OCI-LY1 (cell line): ENCODE measurements at regions not wholly inside any gene's neighbourhood (a gene's known extent, or its start where the extent isn't known, plus 50 kb on each side); places are given as distances from the start of the nearest gene placed in this dataset.

Source experiments
- H2AFZ ChIP-seq: fragments of 200-600 bp; sonication (generic), shearing (Covaris generic); 2 replicates; pipeline ENCODE4 v1.6.0; 2014; ENCODE audit warnings: antibody characterized with exemption, mild to moderate bottlenecking, low read length
- H3F3A ChIP-seq: fragments of 200-600 bp; sonication (generic), shearing (Covaris generic); 2 replicates; pipeline ENCODE4 v1.6.0; 2014; ENCODE audit warnings: mild to moderate bottlenecking, antibody characterized with exemption, low read length, moderate library complexity; ENCODE audit not compliant: insufficient read depth
- H3K27ac ChIP-seq: fragments of 200-600 bp; sonication (generic); 2 replicates; pipeline ENCODE4 v1.5.1; 2014; ENCODE audit warnings: low read length, mixed run types, mild to moderate bottlenecking, low read depth; ENCODE audit not compliant: poor library complexity, severe bottlenecking
- H3K27me3 ChIP-seq: fragments of 200-600 bp; sonication (generic); 2 replicates; pipeline ENCODE4 v1.6.0; 2014; ENCODE audit warnings: antibody characterized with exemption, mild to moderate bottlenecking, low read length, moderate library complexity; ENCODE audit not compliant: insufficient read depth
- H3K36me3 ChIP-seq: fragments of 200-600 bp; sonication (generic); 2 replicates; pipeline ENCODE4 v1.6.1; 2014; ENCODE audit warnings: mild to moderate bottlenecking, antibody characterized with exemption, low read length, moderate library complexity, mixed read lengths; ENCODE audit not compliant: insufficient read depth
- H3K4me1 ChIP-seq: fragments of 200-600 bp; sonication (generic); 2 replicates; pipeline ENCODE4 v1.5.1; 2014; ENCODE audit warnings: mild to moderate bottlenecking, low read length, moderate library complexity; ENCODE audit not compliant: insufficient read depth, severe bottlenecking
- H3K4me2 ChIP-seq: fragments of 200-600 bp; sonication (generic), shearing (Covaris generic); 2 replicates; pipeline ENCODE4 v1.6.1; 2014; ENCODE audit warnings: low read length
- H3K4me3 ChIP-seq: fragments of 200-600 bp; sonication (generic); 2 replicates; pipeline ENCODE4 v1.5.1; 2014; ENCODE audit warnings: low read length, low read depth, mild to moderate bottlenecking, mixed read lengths; ENCODE audit not compliant: poor library complexity, severe bottlenecking
- H3K79me2 ChIP-seq: fragments of 200-600 bp; shearing (Covaris generic); 2 replicates; pipeline ENCODE4 v1.6.1; 2016; ENCODE audit warnings: mixed run types, low read length, mixed read lengths; ENCODE audit not compliant: insufficient read depth
- H3K9ac ChIP-seq: fragments of 200-600 bp; sonication (generic), shearing (Covaris generic); 2 replicates; pipeline ENCODE4 v1.6.1; 2014; ENCODE audit warnings: mild to moderate bottlenecking, low read length, mixed read lengths
- H3K9me2 ChIP-seq: fragments of 200-600 bp; sonication (generic), shearing (Covaris generic); 2 replicates; pipeline ENCODE4 v1.6.1; 2014; ENCODE audit warnings: low read depth, mild to moderate bottlenecking, low read length, mixed read lengths
- H3K9me3 ChIP-seq: fragments of 200-600 bp; shearing (Covaris generic); 2 replicates; pipeline ENCODE4 v1.6.1; 2014; ENCODE audit warnings: low read length, mixed read lengths
- H4K20me1 ChIP-seq: fragments of 200-600 bp; sonication (generic), shearing (Covaris generic); 2 replicates; pipeline ENCODE4 v1.6.0; 2016; ENCODE audit warnings: mild to moderate bottlenecking, low read length; ENCODE audit not compliant: insufficient read depth
- EZH2 ChIP-seq: fragments of 200-600 bp; sonication (generic), shearing (Covaris generic); IDR thresholded peaks from 2 replicates; pipeline ENCODE4 v1.8.0; 2017; ENCODE audit warnings: borderline replicate concordance, mixed run types, mild to moderate bottlenecking, antibody characterized with exemption, low read length, moderate library complexity, mixed read lengths
- TF ChIP-seq, protein P1 (sequence below): fragments of 200-600 bp; sonication (generic), shearing (Covaris generic); IDR thresholded peaks from 2 replicates; pipeline ENCODE4 v1.5.1; 2017; ENCODE audit warnings: mild to moderate bottlenecking, antibody characterized with exemption, low read length, moderate library complexity, mixed read lengths

DNA sequence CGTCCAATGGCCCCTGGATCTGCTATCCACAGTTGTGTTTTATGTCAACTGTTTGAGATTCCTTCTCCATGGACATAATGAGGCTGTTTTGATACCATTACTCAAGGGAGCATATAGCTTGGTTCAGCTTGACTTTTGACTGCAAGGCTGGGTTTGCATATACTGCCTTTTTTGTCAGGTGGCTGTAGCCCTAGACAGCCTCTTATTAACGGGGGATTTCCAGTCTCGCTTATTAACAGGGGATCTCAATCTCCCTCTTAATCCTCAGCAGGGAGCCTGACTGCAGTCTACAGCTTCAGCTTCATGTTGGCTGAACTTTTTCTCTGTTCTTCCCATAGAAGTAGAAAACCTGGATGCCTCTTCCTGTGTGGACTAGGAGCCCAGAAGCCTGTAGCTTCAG, 73.7 kb upstream of the TNC start:
- no peak overlapping the region for H2AFZ ChIP-seq
- no peaks in the 10 kb centered on the region for H3K36me3 ChIP-seq
- no peak overlapping the region for H3K4me3 ChIP-seq
- no peaks in the 10 kb centered on the region for H3K9me2 ChIP-seq
- H3K27ac ChIP-seq, result no peak overlapping the region
- no peak overlapping the region for H3K4me2 ChIP-seq
- H3K4me1 ChIP-seq, result no peaks in the 10 kb centered on the region
- no peaks in the 10 kb centered on the region for H4K20me1 ChIP-seq
- H3K27me3 ChIP-seq, result no peaks in the 10 kb centered on the region
- H3K9ac ChIP-seq, result no peak overlapping the region
- H3K79me2 ChIP-seq, result no peaks in the 10 kb centered on the region
- no peak for TF ChIP-seq EZH2
- TF ChIP-seq, protein P1, sequence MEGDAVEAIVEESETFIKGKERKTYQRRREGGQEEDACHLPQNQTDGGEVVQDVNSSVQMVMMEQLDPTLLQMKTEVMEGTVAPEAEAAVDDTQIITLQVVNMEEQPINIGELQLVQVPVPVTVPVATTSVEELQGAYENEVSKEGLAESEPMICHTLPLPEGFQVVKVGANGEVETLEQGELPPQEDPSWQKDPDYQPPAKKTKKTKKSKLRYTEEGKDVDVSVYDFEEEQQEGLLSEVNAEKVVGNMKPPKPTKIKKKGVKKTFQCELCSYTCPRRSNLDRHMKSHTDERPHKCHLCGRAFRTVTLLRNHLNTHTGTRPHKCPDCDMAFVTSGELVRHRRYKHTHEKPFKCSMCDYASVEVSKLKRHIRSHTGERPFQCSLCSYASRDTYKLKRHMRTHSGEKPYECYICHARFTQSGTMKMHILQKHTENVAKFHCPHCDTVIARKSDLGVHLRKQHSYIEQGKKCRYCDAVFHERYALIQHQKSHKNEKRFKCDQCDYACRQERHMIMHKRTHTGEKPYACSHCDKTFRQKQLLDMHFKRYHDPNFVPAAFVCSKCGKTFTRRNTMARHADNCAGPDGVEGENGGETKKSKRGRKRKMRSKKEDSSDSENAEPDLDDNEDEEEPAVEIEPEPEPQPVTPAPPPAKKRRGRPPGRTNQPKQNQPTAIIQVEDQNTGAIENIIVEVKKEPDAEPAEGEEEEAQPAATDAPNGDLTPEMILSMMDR, result no peak
- H3K9me3 ChIP-seq, result no peaks in the 10 kb centered on the region
- H3F3A ChIP-seq, result no peaks in the 10 kb centered on the region

DNA sequence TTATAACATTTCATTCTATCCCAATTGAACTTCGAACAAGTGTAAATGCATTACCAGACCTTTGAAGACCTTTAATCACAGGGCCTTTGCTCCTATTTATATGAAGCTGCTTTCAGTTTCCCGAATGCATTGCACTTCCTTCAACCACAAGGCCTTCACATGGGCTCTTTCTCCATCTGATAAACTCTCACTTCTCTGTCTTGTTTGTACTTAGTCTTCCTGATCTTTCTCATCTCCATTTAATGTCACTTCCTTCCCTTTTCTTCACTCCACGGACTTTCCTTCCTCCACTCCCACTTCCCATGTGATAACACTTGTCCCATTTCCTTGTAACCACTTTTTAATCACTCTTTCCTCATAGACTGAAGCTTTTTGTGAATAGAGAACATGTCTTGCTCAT, 74.3 kb upstream of the TNC start:
- Histone ChIP-seq H3K9ac (no peak overlapping the region), H3K4me3 (no peak overlapping the region), H3F3A (no peaks in the 10 kb centered on the region), H3K36me3 (no peaks in the 10 kb centered on the region), H3K4me1 (no peaks in the 10 kb centered on the region), H3K4me2 (no peak overlapping the region), H4K20me1 (no peaks in the 10 kb centered on the region), H3K9me2 (no peaks in the 10 kb centered on the region), H3K9me3 (no peaks in the 10 kb centered on the region), H2AFZ (no peak overlapping the region), H3K27ac (no peak overlapping the region), H3K27me3 (no peaks in the 10 kb centered on the region), H3K79me2 (no peaks in the 10 kb centered on the region)
- TF ChIP-seq, protein P1, result no peak
- no peak for TF ChIP-seq EZH2

DNA sequence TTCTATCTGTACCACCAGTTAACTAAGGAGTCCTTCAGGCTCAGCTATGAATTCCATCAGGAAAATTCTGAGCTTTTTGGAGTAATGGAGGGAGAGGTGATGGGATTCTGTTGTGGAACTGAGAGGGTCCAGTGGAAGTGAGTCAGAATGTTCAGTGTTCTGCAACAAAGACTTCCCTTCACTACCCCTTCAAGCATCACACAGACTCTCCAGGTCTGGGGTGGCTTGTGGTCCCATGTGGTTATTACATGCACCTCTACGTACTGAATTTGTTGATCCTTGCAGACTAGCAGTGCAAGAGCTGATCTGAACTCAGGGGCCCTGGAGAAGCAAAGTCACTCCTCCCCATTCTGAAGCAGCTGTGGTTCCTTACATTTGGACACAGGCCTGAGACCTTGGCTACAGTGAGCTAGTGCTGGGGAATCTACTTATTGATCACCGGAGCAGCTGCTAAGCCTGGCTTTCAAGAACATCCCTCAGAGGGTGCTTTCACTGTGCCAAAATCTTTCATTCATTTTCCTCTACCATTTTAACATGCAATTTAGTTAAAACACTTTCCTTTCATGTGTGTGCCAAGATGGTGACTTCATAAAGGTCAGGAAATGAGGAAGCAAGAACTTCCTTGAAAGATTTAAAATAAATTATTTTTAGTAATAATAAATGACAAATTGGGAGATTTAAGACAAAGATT, 75.0 kb upstream of the TNC start:
- no peak overlapping the region for H3K4me3 ChIP-seq
- H3K27me3 ChIP-seq, result no peaks in the 10 kb centered on the region
- H2AFZ ChIP-seq, result no peak overlapping the region
- H3F3A ChIP-seq, result no peaks in the 10 kb centered on the region
- no peaks in the 10 kb centered on the region for H3K4me1 ChIP-seq
- H3K4me2 ChIP-seq, result no peak overlapping the region
- no peaks in the 10 kb centered on the region for H4K20me1 ChIP-seq
- no peaks in the 10 kb centered on the region for H3K9me3 ChIP-seq
- no peak overlapping the region for H3K9ac ChIP-seq
- H3K9me2 ChIP-seq, result no peaks in the 10 kb centered on the region
- TF ChIP-seq EZH2, result no peak
- TF ChIP-seq, protein P1, result no peak
- no peaks in the 10 kb centered on the region for H3K79me2 ChIP-seq
- no peak overlapping the region for H3K27ac ChIP-seq
- no peaks in the 10 kb centered on the region for H3K36me3 ChIP-seq
